ENCODE measurements at regions not wholly inside any gene's neighbourhood (a gene's known extent, or its start where the extent isn't known, plus 50 kb on each side); places are given as distances from the start of the nearest gene placed in this dataset.
"Not testable (repeated sequence)": the region's sequence is repeated elsewhere in the genome, so short reads cannot be mapped to it uniquely, and the experiment has no call there.

GRCh38 chr16:29252311-29252710 is 154.2 kb downstream of the NPIPB11 start:
- TF ChIP-seq POLR2A, POLR2AphosphoS5 (IDR thresholded peaks at IDR 0.05; ENCODE audit: low read depth, low read length): not testable (repeated sequence)

Measured in GM12892 (cell line).